ENCODE measurements at regions not wholly inside any gene's neighbourhood (a gene's known extent, or its start where the extent isn't known, plus 50 kb on each side); places are given as distances from the start of the nearest gene placed in this dataset.
"Not testable (repeated sequence)": the region's sequence is repeated elsewhere in the genome, so short reads cannot be mapped to it uniquely, and the experiment has no call there.

GRCh38 chr4:130714006-130714405 lies 1618.1 kb downstream of the C4orf33 start:
- Mint-ChIP-seq H3K36me3 (ENCODE audit: low read depth) (no peaks in the 10 kb centered on the region), H3K9me3 (peaks cover under 1% of the 10 kb centered on the region), H3K27me3 (no peaks in the 10 kb centered on the region), H3K4me3 (no peak overlapping the region), H3K27ac (no peak overlapping the region), H3K4me1 (no peaks in the 10 kb centered on the region)
- ATAC-seq (no peak), DNase-seq (no peak)

GRCh38 chr4:130722361-130722760 lies 1626.4 kb downstream of the C4orf33 start:
- DNase-seq (no peak), ATAC-seq (no peak)
- Mint-ChIP-seq H3K9me3 (peaks cover 4% of the 10 kb centered on the region), H3K27me3 (no peaks in the 10 kb centered on the region), H3K4me3 (no peak overlapping the region), H3K27ac (no peak overlapping the region), H3K36me3 (ENCODE audit: low read depth) (no peaks in the 10 kb centered on the region), H3K4me1 (no peaks in the 10 kb centered on the region)

GRCh38 chr4:130736436-130737185 lies 1640.7 kb downstream of the C4orf33 start:
- no peaks in the 10 kb centered on the region for H3K27me3 Mint-ChIP-seq
- peaks cover 8% of the 10 kb centered on the region for H3K9me3 Mint-ChIP-seq
- no peak overlapping the region for H3K27ac Mint-ChIP-seq
- ATAC-seq (no peak), DNase-seq (no peak)
- H3K4me3 Mint-ChIP-seq: no peak overlapping the region
- H3K36me3 Mint-ChIP-seq (ENCODE audit: low read depth): no peaks in the 10 kb centered on the region
- no peaks in the 10 kb centered on the region for H3K4me1 Mint-ChIP-seq

GRCh38 chr4:130738233-130738632 lies 1642.3 kb downstream of the C4orf33 start:
- Mint-ChIP-seq H3K27me3 (no peaks in the 10 kb centered on the region), H3K4me3 (no peak overlapping the region), H3K4me1 (no peaks in the 10 kb centered on the region), H3K9me3 (peaks cover 14% of the 10 kb centered on the region), H3K36me3 (ENCODE audit: low read depth) (no peaks in the 10 kb centered on the region), H3K27ac (no peak overlapping the region)
- DNase-seq (no peak), ATAC-seq (no peak)

- ATAC-seq (no peak), DNase-seq (no peak)
- H3K9me3 Mint-ChIP-seq: peaks cover under 1% of the 10 kb centered on the region
- no peaks in the 10 kb centered on the region for H3K4me1 Mint-ChIP-seq
- no peaks in the 10 kb centered on the region for H3K27me3 Mint-ChIP-seq
- no peaks in the 10 kb centered on the region for H3K36me3 Mint-ChIP-seq (ENCODE audit: low read depth)
- H3K27ac Mint-ChIP-seq: no peak overlapping the region
- no peak overlapping the region for H3K4me3 Mint-ChIP-seq
Measured at GRCh38 chr4:130747842-130748241, 1651.9 kb downstream of the C4orf33 start.

- H3K4me1 Mint-ChIP-seq: no peaks in the 10 kb centered on the region
- no peak overlapping the region for H3K4me3 Mint-ChIP-seq
- no peaks in the 10 kb centered on the region for H3K27me3 Mint-ChIP-seq
- no peak overlapping the region for H3K27ac Mint-ChIP-seq
- H3K36me3 Mint-ChIP-seq (ENCODE audit: low read depth): no peaks in the 10 kb centered on the region
- DNase-seq: no peak
- H3K9me3 Mint-ChIP-seq: peaks cover 5% of the 10 kb centered on the region
- ATAC-seq: no peak
Measured at GRCh38 chr4:130753926-130754325, 1658.0 kb downstream of the C4orf33 start.

- H3K36me3 Mint-ChIP-seq (ENCODE audit: low read depth): no peaks in the 10 kb centered on the region
- H3K27me3 Mint-ChIP-seq: no peaks in the 10 kb centered on the region
- peaks cover 5% of the 10 kb centered on the region for H3K9me3 Mint-ChIP-seq
- no peak overlapping the region for H3K4me3 Mint-ChIP-seq
- no peak overlapping the region for H3K27ac Mint-ChIP-seq
- ATAC-seq: no peak
- H3K4me1 Mint-ChIP-seq: no peaks in the 10 kb centered on the region
- DNase-seq: no peak
Measured at GRCh38 chr4:130760246-130760645, 1664.3 kb downstream of the C4orf33 start.

GRCh38 chr4:130767384-130767783 lies 1671.4 kb downstream of the C4orf33 start:
- not testable (repeated sequence) for ATAC-seq; H3K27me3 Mint-ChIP-seq; H3K27ac Mint-ChIP-seq; H3K9me3 Mint-ChIP-seq; H3K36me3 Mint-ChIP-seq (ENCODE audit: low read depth); H3K4me1 Mint-ChIP-seq; H3K4me3 Mint-ChIP-seq; DNase-seq

GRCh38 chr4:130772966-130773365 lies 1677.0 kb downstream of the C4orf33 start:
- H3K9me3 Mint-ChIP-seq: not testable (repeated sequence)

GRCh38 chr4:130808492-130808891 lies 1712.5 kb downstream of the C4orf33 start:
- H3K9me3 Mint-ChIP-seq: peaks cover 28% of the 10 kb centered on the region
- H3K27ac Mint-ChIP-seq: no peak overlapping the region
- ATAC-seq (no peak), DNase-seq (no peak)
- H3K27me3 Mint-ChIP-seq: no peaks in the 10 kb centered on the region
- H3K4me3 Mint-ChIP-seq: no peak overlapping the region
- no peaks in the 10 kb centered on the region for H3K4me1 Mint-ChIP-seq
- H3K36me3 Mint-ChIP-seq (ENCODE audit: low read depth): no peaks in the 10 kb centered on the region

More at GRCh38 chr4:130772966-130773365, 1677.0 kb downstream of the C4orf33 start:
- not testable (repeated sequence) for H3K27me3 Mint-ChIP-seq; ATAC-seq; H3K4me3 Mint-ChIP-seq; H3K27ac Mint-ChIP-seq; H3K36me3 Mint-ChIP-seq (ENCODE audit: low read depth); DNase-seq; H3K4me1 Mint-ChIP-seq

- Mint-ChIP-seq H3K27me3 (no peaks in the 10 kb centered on the region), H3K4me1 (no peaks in the 10 kb centered on the region), H3K27ac (no peak overlapping the region), H3K36me3 (ENCODE audit: low read depth) (no peaks in the 10 kb centered on the region), H3K4me3 (no peak overlapping the region), H3K9me3 (peaks cover 21% of the 10 kb centered on the region)
- ATAC-seq: no peak
- DNase-seq: no peak
Measured at GRCh38 chr4:130812117-130812765, 1716.3 kb downstream of the C4orf33 start.

GRCh38 chr4:130814896-130815295 lies 1718.9 kb downstream of the C4orf33 start:
- H3K9me3 Mint-ChIP-seq: peaks cover 23% of the 10 kb centered on the region
- no peaks in the 10 kb centered on the region for H3K27me3 Mint-ChIP-seq
- no peaks in the 10 kb centered on the region for H3K36me3 Mint-ChIP-seq (ENCODE audit: low read depth)
- no peak for ATAC-seq
- H3K27ac Mint-ChIP-seq: no peak overlapping the region
- no peak overlapping the region for H3K4me3 Mint-ChIP-seq
- H3K4me1 Mint-ChIP-seq: no peaks in the 10 kb centered on the region
- DNase-seq: no peak

GRCh38 chr4:130820448-130820847 lies 1724.5 kb downstream of the C4orf33 start:
- no peak for DNase-seq
- ATAC-seq: no peak

GRCh38 chr4:130825284-130825683 lies 1729.3 kb downstream of the C4orf33 start:
- no peaks in the 10 kb centered on the region for H3K36me3 Mint-ChIP-seq (ENCODE audit: low read depth)
- no peaks in the 10 kb centered on the region for H3K4me1 Mint-ChIP-seq
- ATAC-seq (no peak), DNase-seq (no peak)
- H3K4me3 Mint-ChIP-seq: no peak overlapping the region
- no peaks in the 10 kb centered on the region for H3K27me3 Mint-ChIP-seq
- H3K27ac Mint-ChIP-seq: no peak overlapping the region
- peaks cover 16% of the 10 kb centered on the region for H3K9me3 Mint-ChIP-seq

More at GRCh38 chr4:130820448-130820847, 1724.5 kb downstream of the C4orf33 start:
- Mint-ChIP-seq H3K27me3 (no peaks in the 10 kb centered on the region), H3K27ac (no peak overlapping the region), H3K4me3 (no peak overlapping the region), H3K36me3 (ENCODE audit: low read depth) (no peaks in the 10 kb centered on the region), H3K4me1 (no peaks in the 10 kb centered on the region), H3K9me3 (peaks cover 14% of the 10 kb centered on the region)

- Mint-ChIP-seq H3K4me1 (no peaks in the 10 kb centered on the region), H3K27ac (no peak overlapping the region)
Measured at GRCh38 chr4:130850019-130850524, 1754.1 kb downstream of the C4orf33 start.

More at GRCh38 chr4:130850019-130850524, 1754.1 kb downstream of the C4orf33 start:
- H3K4me3 Mint-ChIP-seq: no peak overlapping the region
- ATAC-seq (no peak), DNase-seq (no peak)
- H3K36me3 Mint-ChIP-seq (ENCODE audit: low read depth): no peaks in the 10 kb centered on the region
- H3K27me3 Mint-ChIP-seq: no peaks in the 10 kb centered on the region
- H3K9me3 Mint-ChIP-seq: no peaks in the 10 kb centered on the region

Data from activated naive CD8-positive, alpha-beta T cell treated with anti-CD3 and anti-CD28 coated beads, Interleukin-2, amount 50 U/mL, for 24 hours (primary cell).